HG02981 (cell line): ENCODE measurements at regions not wholly inside any gene's neighbourhood (a gene's known extent, or its start where the extent isn't known, plus 50 kb on each side); places are given as distances from the start of the nearest gene placed in this dataset.

ENCODE experiments used
- ATAC-seq: cut with Tn5 transposase; IDR thresholded peaks from one replicate; pipeline ENCODE4 v1.9.1; 2021; ENCODE audit warnings: mild to moderate bottlenecking, moderate library complexity; ENCODE audit not compliant: unreplicated experiment

- ATAC-seq = no peak
These were observed 122.8 kb upstream of the LGALSL start for GRCh38 chr2:64331114-64331645.

- ATAC-seq = no peak
These were observed 121.9 kb upstream of the LGALSL start for GRCh38 chr2:64331849-64332699.

GRCh38 chr2:64336171-64336570, 117.8 kb upstream of the LGALSL start:
- ATAC-seq = no peak

- ATAC-seq = no peak
These were observed 116.6 kb upstream of the LGALSL start for GRCh38 chr2:64337314-64337713.

- no peak for ATAC-seq
These were observed 115.9 kb upstream of the LGALSL start for GRCh38 chr2:64338108-64338507.

- ATAC-seq = no peak
These were observed 115.0 kb upstream of the LGALSL start for GRCh38 chr2:64338910-64339500.

GRCh38 chr2:64341461-64341860, 112.5 kb upstream of the LGALSL start:
- ATAC-seq = no peak

GRCh38 chr2:64342195-64343099, 111.5 kb upstream of the LGALSL start:
- no peak for ATAC-seq

GRCh38 chr2:64344999-64345576, 108.9 kb upstream of the LGALSL start:
- no peak for ATAC-seq

- no peak for ATAC-seq
These were observed 108.0 kb upstream of the LGALSL start for GRCh38 chr2:64345998-64346397.

- ATAC-seq = no peak
These were observed 105.4 kb upstream of the LGALSL start for GRCh38 chr2:64348386-64349130.

- ATAC-seq = no peak
These were observed 104.8 kb upstream of the LGALSL start for GRCh38 chr2:64349131-64349530.

GRCh38 chr2:64350996-64351395, 103.0 kb upstream of the LGALSL start:
- ATAC-seq = no peak

- ATAC-seq = no peak
These were observed 101.7 kb upstream of the LGALSL start for GRCh38 chr2:64352292-64352691.

GRCh38 chr2:64354857-64355680, 98.9 kb upstream of the LGALSL start:
- ATAC-seq = no peak

GRCh38 chr2:64356906-64357305, 97.1 kb upstream of the LGALSL start:
- ATAC-seq = no peak

GRCh38 chr2:64359171-64359891, 94.6 kb upstream of the LGALSL start:
- ATAC-seq = no peak

- peak; percentile 47 for ATAC-seq
These were observed 93.9 kb upstream of the LGALSL start for GRCh38 chr2:64359892-64360657.
